ENCODE measurements at regions not wholly inside any gene's neighbourhood (a gene's known extent, or its start where the extent isn't known, plus 50 kb on each side); places are given as distances from the start of the nearest gene placed in this dataset.

DNA sequence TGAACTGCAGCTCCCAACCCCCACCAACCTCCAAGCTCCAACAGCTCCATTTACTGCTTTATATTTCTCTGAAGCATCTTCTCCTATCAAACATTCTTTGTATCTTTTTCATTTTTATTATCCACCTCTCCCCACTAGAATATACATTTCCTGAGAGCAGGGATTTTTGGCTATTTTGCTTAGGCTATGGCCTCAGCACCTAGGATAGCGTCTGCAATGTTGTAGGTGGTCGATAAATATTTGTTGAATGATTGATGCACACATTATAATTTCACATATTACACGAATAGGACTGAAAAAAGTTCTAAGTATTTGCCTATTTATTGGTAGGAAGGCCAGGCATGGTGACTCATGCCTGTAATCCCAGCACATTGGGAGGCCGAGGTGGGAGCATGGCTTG lies 658.7 kb upstream of the DIPK2B start:
- FAIRE-seq = no peak

DNA sequence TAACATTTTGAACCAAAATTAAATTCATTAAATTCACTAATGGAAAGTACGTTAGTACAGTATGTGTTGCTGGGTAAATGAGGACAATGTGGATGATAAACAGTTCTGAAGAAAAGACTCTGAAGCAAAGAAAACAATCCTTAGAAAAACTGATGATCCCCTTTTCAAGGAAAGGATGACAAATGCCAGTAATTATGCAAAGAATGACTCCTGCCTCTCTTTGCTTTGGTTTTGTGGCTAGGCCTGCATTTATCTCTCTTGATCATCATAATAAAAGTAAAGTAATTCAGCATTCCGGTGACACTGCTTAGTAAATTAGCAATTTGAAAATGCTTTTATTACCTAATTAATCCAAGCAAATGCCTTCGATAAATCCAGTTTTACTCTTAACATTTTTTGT lies 652.2 kb upstream of the DIPK2B start:
- no peak for FAIRE-seq

DNA sequence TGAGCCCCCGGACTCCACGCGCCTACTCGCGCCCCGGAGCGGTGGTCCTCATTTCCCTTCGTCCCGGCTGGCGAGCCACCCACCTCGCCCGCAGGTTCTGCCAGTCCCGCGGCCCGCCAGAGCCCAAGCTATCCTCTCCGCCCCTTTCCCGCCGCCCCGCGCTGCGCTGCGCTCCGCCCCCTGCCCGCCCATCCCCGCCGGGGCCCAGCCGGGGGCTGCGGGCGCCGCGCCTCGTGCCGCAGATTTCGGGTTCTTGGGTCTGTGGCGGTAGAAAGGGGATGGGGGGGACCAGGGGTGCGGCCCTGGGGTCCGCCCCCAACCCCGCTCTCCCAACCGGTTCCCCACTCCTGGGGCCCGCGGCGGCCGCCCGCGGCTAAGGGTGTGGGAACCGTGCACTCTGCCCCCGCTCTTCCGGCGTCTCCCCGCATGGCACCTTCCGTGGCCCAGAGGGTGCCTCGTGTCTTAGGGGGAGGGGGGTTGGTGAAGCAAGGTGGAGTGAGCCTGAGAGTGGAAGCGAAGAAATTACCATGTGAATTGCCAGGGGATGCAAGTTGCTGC lies 650.8 kb upstream of the DIPK2B start:
- FAIRE-seq = no peak

DNA sequence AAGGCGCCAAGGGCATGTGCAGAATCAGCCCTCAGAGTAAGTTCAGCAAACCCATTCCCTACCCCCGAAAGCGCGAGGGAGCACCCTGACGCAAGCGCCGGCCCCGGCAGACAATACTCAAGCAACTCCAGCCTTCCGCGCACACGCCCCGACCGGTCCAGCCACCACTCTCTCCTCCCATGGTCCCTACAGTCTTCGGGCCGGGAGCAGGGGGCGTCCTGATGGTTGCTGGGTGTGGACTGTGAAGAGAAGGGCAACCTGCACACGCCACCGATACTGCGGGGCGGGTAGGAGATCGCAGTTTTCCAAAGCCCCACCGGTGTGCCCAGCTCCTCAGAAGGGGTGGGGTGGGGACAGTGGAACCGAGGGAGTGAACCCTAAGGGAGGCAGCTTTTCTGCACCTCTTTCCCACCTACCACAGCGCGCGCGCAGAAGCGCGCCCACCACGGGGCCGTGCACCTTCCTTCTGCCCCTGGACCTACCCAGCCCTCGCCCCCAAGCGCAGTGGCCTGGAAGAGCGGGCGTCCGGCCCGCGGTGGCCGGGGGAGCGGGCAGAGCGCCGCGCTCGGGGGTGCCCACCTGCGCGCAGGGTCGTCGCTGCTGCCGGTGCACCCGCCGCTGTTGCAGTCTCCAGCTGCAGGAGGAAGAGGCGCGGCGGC lies 650.2 kb upstream of the DIPK2B start:
- FAIRE-seq = no peak

DNA sequence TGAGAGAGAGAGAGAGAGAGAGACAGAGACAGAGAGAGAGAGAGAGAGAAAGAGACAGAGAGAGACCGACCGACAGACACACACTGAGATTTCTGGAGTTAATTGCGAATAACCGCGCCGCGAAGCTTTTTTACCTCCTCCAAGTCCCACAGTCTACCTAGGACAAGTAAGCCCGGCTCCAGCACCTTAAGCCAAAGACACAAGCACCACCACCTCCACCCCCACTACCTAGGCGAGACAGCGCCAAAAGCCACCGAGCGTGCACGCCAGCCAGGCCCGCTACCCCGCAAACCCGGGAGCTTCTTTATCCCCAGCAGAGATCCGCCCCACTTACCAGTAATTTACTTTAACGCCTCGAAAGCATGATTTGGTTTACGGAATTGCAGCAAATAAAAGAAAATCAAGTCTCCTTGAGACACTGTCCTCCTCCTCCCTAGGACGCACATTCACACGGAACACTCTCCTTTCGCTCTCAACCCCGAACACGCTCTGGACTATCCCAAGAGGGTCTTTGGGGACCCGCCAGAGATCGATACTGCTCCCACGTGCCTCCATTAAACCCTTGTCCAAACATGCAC lies 649.6 kb upstream of the DIPK2B start:
- no peak for FAIRE-seq

DNA sequence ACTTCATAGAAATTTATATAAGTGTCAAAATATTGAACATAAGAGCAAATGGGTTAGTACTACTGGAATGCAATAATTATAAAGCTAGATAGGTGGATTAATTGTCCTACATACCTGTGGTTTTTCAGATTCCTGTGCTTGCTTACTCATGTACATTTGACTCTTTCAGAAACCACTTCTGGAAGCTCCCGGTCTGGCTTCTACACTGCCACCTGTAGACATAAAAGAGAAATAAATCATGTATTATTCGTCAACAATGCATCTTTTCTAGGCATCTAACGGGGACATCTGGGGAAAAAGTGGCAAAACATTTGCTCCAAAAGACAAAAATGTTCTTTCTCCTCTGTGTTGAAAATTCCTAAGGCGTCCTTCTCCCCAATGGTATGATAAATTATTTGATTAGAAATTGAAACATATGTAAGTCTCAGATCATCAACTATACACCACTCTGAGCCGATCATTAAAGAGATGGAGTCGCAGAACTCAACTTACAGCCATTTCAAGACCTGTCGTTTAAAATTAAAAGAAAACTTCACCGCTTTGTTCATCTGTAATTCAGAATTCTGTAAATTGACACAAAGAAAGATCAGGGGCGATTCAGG lies 648.7 kb upstream of the DIPK2B start:
- FAIRE-seq = peak; percentile 92

DNA sequence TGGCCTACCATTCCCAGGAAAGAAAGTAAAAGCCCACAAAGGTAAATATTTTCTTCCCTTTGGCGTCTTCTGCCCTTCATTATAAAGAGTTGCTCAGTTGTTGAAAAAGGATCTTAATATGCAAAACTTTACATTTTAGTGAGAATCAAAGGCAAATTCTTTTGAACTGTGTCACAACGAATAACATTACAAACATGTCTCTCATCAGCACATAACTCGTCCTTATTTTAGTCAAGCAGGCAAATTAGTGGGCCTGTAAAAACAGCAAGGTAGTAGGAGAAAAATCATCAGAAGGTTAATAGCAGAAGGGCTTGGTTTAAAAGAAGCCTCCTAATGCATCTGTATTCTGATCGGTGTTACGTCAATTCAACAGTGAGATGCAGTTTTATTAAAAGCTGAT lies 647.3 kb upstream of the DIPK2B start:
- FAIRE-seq = peak; percentile 9

DNA sequence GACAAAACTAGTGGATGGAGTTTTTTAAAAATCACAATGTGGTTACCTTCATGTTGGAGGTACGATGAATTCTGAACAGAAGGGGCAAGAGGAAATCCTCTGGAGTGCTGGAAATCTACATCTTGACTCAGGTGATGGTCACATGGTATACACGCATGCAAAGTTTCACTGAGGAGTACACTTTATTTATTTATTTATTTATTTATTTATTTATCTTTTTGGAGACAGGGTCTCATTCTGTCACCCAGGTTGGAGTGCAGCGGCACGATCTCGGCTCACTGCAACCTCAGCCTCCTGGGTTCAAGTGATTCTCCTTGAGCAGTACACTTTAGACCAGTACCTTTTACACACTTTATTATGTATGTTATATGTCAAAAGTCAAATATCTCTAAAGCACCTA lies 645.7 kb upstream of the DIPK2B start:
- FAIRE-seq = no peak

DNA sequence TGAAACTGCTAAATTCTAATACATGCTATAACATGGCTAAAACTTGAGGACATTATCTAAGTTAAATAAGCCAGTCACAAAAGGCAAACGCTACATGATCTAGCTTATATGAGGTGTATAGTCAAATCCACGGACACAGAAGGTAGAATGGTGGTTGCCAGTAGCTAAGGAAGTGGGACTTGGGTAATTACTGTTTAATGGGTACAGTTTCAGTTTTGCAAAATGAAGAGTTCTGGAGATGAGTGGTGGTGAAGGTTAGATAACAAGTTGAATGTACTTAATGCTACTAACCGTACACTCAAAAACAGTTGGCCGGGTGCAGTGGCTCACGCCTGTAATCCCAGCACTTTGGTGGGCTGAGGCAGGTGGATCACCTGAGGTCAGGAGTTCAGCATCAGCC lies 644.5 kb upstream of the DIPK2B start:
- no peak for FAIRE-seq

DNA sequence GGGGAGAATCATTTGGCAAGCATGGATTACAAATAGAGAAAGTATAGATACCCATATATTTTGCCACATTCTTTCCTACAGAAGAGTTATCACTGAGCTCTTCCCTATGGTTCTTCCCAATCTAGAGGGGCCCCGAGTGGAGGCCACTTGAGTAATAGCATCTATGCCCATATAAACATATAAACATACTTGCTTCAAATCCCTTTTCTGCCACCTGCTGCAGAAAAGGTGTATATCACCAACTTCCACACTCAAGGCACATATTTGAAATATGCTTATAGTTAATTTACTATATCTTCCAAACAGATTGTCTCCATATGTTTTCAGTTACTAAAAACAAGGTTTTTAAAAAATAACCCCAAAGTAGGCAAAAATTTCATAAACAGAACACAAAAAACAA lies 642.8 kb upstream of the DIPK2B start:
- no peak for FAIRE-seq

DNA sequence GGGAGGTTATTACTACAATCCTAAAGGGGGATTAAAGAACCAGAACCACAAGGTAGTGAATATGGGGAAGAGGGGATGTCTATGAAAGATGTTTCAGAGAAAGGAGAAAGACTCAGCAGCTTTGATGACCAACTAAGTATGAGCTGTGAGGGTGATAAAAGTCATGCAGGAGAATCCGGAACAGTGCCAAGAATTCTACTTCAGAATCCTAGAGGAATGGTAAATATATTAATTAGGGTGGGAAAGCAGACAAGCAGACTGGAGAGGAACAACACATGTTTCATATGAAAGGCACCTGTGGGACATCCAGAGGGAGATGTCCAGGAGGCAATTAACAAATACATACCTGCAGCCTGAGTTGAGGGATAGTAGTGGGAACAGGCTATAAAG lies 642.2 kb upstream of the DIPK2B start:
- FAIRE-seq = no peak

DNA sequence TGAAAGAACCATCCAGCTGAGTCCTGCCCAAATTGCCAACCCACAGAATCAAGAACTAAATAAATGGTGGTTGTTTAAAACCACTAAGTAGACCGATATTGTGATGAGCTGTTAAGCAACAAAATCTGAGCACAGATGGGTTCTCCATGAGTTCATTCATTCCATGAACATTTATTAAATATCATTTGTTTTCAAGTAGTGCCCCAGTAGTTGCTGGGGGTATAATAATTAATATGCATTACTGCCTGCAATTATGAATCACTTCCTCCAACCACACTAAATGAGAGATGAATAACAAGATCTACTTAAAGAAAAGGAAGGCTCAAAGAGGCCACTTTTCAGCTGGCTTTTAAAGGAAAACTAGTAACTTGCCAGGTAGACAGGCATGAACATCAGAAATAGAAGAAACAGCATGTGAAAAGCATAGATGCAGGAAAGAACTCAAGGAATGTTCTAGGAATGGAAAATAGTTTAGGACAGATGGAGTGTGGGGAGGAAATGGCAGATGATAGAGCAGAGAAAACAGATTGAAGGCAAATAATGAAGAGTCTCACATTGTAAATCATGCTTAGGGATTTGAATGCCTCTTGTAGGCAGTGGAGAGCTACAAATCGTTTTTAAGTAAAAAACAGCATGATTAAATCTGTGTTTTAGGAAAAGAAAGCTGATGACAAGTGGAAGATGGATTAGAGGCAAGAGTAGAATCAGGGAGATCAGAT lies 641.7 kb upstream of the DIPK2B start:
- no peak for FAIRE-seq

DNA sequence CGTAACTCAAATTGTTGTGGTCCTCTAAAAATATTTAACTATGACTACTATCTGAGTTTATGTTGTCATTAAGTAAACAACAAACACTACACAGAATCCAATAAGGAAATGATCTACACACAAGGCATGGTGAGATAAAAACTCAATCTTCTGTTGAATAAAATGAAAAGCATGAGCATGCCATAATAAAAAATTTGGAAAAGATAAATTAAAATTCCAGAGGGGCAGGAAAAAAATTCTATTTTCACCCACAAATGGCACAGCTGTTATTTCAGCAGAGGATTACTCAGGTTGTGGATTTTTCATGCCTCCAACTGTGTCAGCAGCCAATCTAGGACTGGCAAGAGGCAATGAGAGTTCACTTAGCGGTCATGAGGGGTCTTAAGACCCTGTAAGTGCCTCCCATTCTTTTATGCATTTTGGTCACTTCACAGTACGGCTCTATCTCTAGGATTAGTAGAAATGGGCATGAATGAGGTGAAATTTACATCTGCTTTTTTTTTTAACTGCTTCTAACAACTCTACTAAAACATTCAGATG lies 639.8 kb upstream of the DIPK2B start:
- no peak for FAIRE-seq

DNA sequence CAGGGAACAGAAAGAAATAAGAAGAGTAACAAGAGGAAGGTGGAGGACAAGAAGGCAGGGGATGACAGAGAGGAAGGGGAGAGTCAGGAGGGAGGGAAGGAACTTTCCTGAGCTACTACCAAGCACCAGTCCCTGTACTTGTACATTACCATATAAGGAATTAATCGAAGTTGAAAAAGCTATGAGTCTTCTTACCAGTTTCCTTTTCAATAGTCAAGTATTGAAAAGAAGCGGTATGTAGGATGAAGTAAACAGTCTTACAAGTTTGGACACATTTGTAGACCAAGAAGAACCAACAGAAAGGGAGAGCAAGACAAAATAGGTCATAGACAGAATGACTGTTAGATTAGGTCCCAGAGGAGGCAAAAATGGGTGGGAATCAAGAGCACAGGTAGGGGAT lies 629.7 kb upstream of the DIPK2B start:
- no peak for FAIRE-seq

DNA sequence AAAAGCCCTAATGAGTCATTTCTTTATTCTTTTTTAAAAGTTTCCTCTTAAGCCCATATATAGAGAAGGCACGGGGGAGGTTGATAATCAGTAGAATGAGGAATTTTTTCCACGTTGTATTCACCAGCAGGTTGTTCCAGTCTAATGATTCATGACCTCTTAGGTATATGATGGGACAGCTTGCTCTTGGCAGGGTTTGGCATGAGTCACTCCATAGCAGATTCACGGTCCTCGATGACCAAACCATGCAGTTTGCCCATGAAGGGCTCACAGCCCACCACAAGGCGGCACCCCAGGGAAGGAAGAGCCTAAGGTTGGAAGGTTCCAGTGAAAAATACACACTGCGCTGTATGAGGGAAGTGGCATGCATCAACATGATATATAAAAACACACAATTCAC lies 623.8 kb upstream of the DIPK2B start:
- no peak for FAIRE-seq

DNA sequence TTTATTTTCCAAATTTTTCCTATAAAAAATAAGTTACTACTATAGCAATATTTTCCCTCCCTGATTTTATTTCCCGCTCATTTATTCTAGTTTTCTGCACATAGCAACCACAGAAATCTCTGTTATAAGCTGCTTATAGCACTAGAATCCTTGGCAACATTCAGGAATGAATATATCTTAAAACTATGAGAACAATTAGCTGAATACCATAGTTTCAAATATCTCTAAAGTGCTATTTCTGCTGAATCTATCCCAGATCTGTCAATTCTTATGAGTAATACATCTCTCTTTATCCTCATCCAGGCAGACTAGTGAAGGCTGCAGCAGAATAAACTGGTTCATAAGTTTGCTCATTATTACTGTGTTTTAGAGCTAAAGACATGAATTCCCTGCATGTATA lies 622.9 kb upstream of the DIPK2B start:
- no peak for FAIRE-seq

DNA sequence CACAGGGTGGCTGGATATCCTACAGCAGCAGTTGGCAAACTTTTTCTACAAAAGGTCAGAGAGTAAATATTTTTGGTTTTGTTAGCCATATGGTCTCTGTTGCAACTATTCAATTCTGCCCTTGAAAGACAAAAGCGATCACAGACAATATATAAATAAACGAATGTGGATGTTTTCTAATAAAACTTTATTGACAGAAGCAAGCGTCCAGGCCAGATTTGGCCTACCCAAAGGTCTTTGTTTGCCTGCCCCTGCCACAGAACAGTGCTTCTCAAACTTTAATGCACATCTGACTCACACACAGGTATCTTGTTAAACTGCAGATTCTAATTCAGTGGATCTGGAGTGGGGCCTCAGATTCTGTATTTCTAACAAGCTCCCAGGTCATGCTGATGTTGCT lies 621.4 kb upstream of the DIPK2B start:
- no peak for FAIRE-seq

DNA sequence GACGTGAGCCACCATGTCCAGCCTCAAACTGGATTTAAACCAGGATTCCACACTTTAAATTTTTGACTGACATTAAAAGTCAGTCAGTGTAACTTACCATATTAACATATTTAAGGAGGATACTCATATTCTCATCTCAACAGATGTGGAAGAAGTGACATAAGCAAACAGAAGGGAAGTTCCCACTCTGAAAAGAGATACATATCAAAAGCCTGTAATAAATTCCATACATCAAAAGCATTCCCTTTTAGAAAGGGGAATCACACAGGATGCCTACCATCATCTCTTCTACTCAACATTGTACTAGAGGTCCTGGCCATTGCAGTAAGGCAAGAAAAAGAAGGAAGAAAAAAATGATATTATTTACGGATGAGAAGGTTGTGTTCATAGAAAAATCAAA lies 618.2 kb upstream of the DIPK2B start:
- FAIRE-seq = no peak

DNA sequence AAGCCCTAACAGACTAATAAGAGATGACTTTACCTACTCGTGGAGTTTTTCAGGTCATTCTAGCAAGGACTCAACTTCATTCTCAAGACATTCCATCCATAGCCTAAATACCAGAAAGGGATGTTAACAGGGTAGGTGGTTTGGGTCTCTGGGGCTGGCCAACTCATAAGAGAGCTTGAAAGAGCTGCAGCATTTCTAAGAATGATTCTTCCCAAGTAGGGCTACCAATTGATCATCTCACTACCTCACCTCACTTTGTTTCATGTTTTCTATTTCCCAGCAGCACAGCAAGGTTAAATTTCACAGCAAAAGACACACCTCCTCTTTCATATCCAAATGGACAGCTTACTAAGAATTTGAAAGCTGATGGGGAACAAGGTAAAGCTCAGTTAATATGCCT lies 614.8 kb upstream of the DIPK2B start:
- no peak for FAIRE-seq

DNA sequence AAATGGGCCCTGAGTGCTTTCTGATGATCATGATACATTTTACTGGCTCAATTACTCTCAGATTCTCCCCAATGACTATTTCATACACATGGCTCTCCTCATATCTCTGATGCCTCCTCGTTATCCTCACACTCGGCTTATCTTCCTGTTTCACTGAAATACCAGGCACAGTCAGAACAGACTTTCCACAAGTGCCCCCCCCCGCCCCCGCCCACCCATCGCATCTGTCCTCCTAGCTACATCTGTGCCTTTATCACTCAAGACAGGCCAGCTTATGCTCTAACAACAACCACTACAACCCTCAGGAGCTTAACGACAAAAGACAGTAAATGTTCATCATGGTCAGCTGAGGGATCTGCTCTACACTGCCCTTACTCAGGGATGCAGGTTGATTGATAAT lies 610.6 kb upstream of the DIPK2B start:
- no peak for FAIRE-seq

DNA sequence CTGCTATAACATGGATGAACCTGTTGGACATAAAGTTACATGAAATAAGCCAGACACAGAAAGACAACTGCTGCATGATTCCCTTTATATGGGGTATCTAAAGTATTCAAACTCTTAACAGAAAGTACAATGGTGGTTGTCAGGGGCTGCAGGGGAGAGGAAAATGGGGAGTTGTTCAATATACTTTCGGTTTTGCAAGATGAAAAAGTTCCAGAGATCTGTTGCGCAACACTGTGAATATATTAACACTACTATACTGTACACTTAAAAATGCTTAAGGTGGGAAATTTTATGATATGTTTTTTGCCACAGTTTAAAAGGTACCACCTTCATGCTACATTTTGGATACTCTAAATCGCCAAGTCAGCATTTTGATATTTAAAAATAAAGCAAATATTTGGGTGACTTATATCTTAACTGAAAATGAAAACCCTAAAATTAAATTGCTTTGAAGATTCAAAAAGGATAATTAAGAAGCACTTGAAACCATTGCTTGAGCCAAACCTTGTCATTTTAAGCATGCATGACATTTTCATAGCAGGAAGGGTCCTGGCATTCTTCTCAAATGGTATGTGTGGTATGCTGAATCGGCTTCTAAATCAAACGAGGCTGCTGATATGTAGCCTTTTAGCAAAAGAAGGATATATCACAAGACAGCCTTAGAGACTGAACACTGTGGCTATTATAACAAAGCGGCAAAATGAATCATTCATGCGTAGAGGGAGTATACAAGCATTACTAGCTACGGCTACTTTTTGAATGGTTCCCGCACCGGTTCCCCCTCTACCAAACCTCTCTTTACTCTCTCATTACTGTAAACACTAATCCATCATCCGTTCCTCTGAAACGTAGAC lies 607.1 kb upstream of the DIPK2B start:
- peak; percentile 86 for FAIRE-seq

DNA sequence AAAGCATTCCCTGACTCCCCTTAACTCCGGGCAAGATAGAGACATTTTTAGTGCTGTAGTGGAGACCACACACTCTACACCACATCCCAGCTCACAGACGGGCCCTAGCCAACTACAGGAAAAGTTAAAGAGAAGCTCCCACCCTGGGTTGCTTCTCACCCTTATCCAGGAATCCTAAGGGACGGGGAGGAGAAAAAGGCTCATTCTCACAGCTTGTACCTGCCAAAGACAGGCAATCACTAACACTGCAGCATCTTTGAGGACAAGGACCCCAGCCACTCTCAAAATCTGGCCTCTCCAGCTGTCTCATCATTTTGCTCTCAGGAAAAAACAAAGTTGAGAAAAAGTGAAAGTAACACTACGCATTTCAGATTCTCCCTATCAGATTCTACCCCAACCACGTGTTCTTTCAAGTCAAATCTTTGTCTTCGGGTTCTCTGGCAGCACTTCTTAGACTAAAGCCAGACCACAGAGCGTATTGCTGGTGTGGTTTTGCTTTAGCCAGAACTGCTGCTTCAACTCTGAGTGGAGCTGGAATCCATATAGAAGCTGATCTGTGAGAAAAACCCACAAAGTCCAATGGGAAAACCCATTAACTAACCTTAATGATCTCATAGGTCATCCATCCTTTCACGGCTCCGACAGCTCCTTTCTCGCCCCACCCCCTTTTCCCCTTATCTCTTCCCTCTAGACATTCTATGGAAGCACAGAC lies 605.9 kb upstream of the DIPK2B start:
- no peak for FAIRE-seq
